Body of pancreas (tissue), 4 donors: ENCODE measurements at regions not wholly inside any gene's neighbourhood (a gene's known extent, or its start where the extent isn't known, plus 50 kb on each side); places are given as distances from the start of the nearest gene placed in this dataset.

Experiments used
- CTCF ChIP-seq, 7 experiments: fragments of 450-650 bp in 4 of 7; fragments of 200-600 bp in 3 of 7; sonication (generic) in 3 of 7; IDR thresholded peaks; one replicate each; pipeline ENCODE4 v1.5.1; 2016 to 2019; ENCODE audit warnings: antibody characterized with exemption in 7 of 7
- POLR2A ChIP-seq, 3 donors: fragments of 450-650 bp; IDR thresholded peaks; one replicate each; pipeline ENCODE4 v1.6.1; 2016; ENCODE audit warnings: antibody characterized with exemption in 3 of 3, mild to moderate bottlenecking in 2 of 3

GRCh38 chr14:26863736-26864135 lies 265.9 kb upstream of the NOVA1 start:
- TF ChIP-seq CTCF (IDR thresholded peaks at IDR 0.05) (no peak), POLR2A (IDR thresholded peaks at IDR 0.05) (no peak)
